NCI-H2107 treated with DMSO at 0.1 percent for 48 hours (cell line): ENCODE measurements at regions not wholly inside any gene's neighbourhood (a gene's known extent, or its start where the extent isn't known, plus 50 kb on each side); places are given as distances from the start of the nearest gene placed in this dataset.

Source experiments
- DNase-seq: peaks from one replicate; lab custom pipeline; 2025; ENCODE audit not compliant: unreplicated experiment; lab: John Stamatoyannopoulos, UW

GRCh38 chr15:27622371-27622770 is 476.7 kb downstream of the OCA2 start:
- DNase-seq, result no peak

- no peak for DNase-seq
These were observed 479.9 kb downstream of the OCA2 start for GRCh38 chr15:27619204-27619603.

- DNase-seq, result no peak
These were observed 482.1 kb downstream of the OCA2 start for GRCh38 chr15:27617013-27617412.

- no peak for DNase-seq
These were observed 490.9 kb downstream of the OCA2 start for GRCh38 chr15:27608248-27608647.

- DNase-seq, result no peak
These were observed 497.7 kb downstream of the OCA2 start for GRCh38 chr15:27601239-27601960.

- no peak for DNase-seq
These were observed 500.1 kb downstream of the OCA2 start for GRCh38 chr15:27599034-27599433.

- DNase-seq, result no peak
These were observed 500.7 kb downstream of the OCA2 start for GRCh38 chr15:27598251-27599009.

- no peak for DNase-seq
These were observed 503.9 kb downstream of the OCA2 start for GRCh38 chr15:27595211-27595610.

GRCh38 chr15:27592036-27592760 is 506.9 kb downstream of the OCA2 start:
- DNase-seq, result no peak
